ENCODE measurements at regions not wholly inside any gene's neighbourhood (a gene's known extent, or its start where the extent isn't known, plus 50 kb on each side); places are given as distances from the start of the nearest gene placed in this dataset.
"Not testable (repeated sequence)": the region's sequence is repeated elsewhere in the genome, so short reads cannot be mapped to it uniquely, and the experiment has no call there.

GRCh38 chr4:27407616-27408015, 547.0 kb downstream of the STIM2 start:
- Histone ChIP-seq H3K27ac (ENCODE audit: low read depth, low read length) (no peak overlapping the region), H3K4me1 (ENCODE audit: control insufficient read depth in 3 of 3, insufficient read depth in 3 of 3, low read length in 3 of 3) (no peaks in the 10 kb centered on the region), H3K27me3 (ENCODE audit: control insufficient read depth in 3 of 3, insufficient read depth in 3 of 3, low read length in 3 of 3) (no peaks in the 10 kb centered on the region), H3K36me3 (ENCODE audit: control insufficient read depth in 3 of 3, insufficient read depth in 3 of 3, low read length in 3 of 3) (no peaks in the 10 kb centered on the region), H3K9me3 (ENCODE audit: control insufficient read depth in 3 of 3, low read length in 3 of 3) (no peaks in the 10 kb centered on the region), H3K9ac (ENCODE audit: low read depth in 1 of 3, low read length in 3 of 3) (no peak overlapping the region), H3K4me3 (ENCODE audit: low read length in 3 of 3) (no peak overlapping the region)

- H3K4me3 ChIP-seq (ENCODE audit: low read length in 3 of 3) = no peak overlapping the region
- H3K4me1 ChIP-seq (ENCODE audit: control insufficient read depth in 3 of 3, insufficient read depth in 3 of 3, low read length in 3 of 3) = no peaks in the 10 kb centered on the region
- H3K36me3 ChIP-seq (ENCODE audit: control insufficient read depth in 3 of 3, insufficient read depth in 3 of 3, low read length in 3 of 3) = no peaks in the 10 kb centered on the region
- no peaks in the 10 kb centered on the region for H3K27me3 ChIP-seq (ENCODE audit: control insufficient read depth in 3 of 3, insufficient read depth in 3 of 3, low read length in 3 of 3)
- no peaks in the 10 kb centered on the region for H3K9me3 ChIP-seq (ENCODE audit: control insufficient read depth in 3 of 3, low read length in 3 of 3)
- no peak overlapping the region for H3K9ac ChIP-seq (ENCODE audit: low read depth in 1 of 3, low read length in 3 of 3)
- no peak overlapping the region for H3K27ac ChIP-seq (ENCODE audit: low read depth, low read length)
These were observed 552.0 kb downstream of the STIM2 start for GRCh38 chr4:27412613-27413012.

GRCh38 chr4:27414887-27415731, 554.5 kb downstream of the STIM2 start:
- Histone ChIP-seq H3K4me3 (ENCODE audit: low read length in 3 of 3) (no peak overlapping the region), H3K27ac (ENCODE audit: low read depth, low read length) (no peak overlapping the region), H3K9ac (ENCODE audit: low read depth in 1 of 3, low read length in 3 of 3) (no peak overlapping the region)

GRCh38 chr4:27428661-27429060, 568.0 kb downstream of the STIM2 start:
- Histone ChIP-seq H3K27ac (ENCODE audit: low read depth, low read length) (no peak overlapping the region), H3K4me3 (ENCODE audit: low read length in 3 of 3) (no peak overlapping the region)

More at GRCh38 chr4:27414887-27415731, 554.5 kb downstream of the STIM2 start:
- Histone ChIP-seq H3K4me1 (ENCODE audit: control insufficient read depth in 3 of 3, insufficient read depth in 3 of 3, low read length in 3 of 3) (no peaks in the 10 kb centered on the region), H3K27me3 (ENCODE audit: control insufficient read depth in 3 of 3, insufficient read depth in 3 of 3, low read length in 3 of 3) (no peaks in the 10 kb centered on the region), H3K9me3 (ENCODE audit: control insufficient read depth in 3 of 3, low read length in 3 of 3) (no peaks in the 10 kb centered on the region), H3K36me3 (ENCODE audit: control insufficient read depth in 3 of 3, insufficient read depth in 3 of 3, low read length in 3 of 3) (no peaks in the 10 kb centered on the region)

GRCh38 chr4:27429364-27429871, 568.8 kb downstream of the STIM2 start:
- H3K4me1 ChIP-seq (ENCODE audit: control insufficient read depth in 3 of 3, insufficient read depth in 3 of 3, low read length in 3 of 3) = no peaks in the 10 kb centered on the region
- no peak overlapping the region for H3K4me3 ChIP-seq (ENCODE audit: low read length in 3 of 3)
- no peak overlapping the region for H3K27ac ChIP-seq (ENCODE audit: low read depth, low read length)
- no peaks in the 10 kb centered on the region for H3K36me3 ChIP-seq (ENCODE audit: control insufficient read depth in 3 of 3, insufficient read depth in 3 of 3, low read length in 3 of 3)
- H3K9me3 ChIP-seq (ENCODE audit: control insufficient read depth in 3 of 3, low read length in 3 of 3) = peaks cover 0 to 2% (median 0%) of the 10 kb centered on the region in 3 donors
- H3K27me3 ChIP-seq (ENCODE audit: control insufficient read depth in 3 of 3, insufficient read depth in 3 of 3, low read length in 3 of 3) = no peaks in the 10 kb centered on the region
- H3K9ac ChIP-seq (ENCODE audit: low read depth in 1 of 3, low read length in 3 of 3) = no peak overlapping the region

More at GRCh38 chr4:27428661-27429060, 568.0 kb downstream of the STIM2 start:
- Histone ChIP-seq H3K4me1 (ENCODE audit: control insufficient read depth in 3 of 3, insufficient read depth in 3 of 3, low read length in 3 of 3) (no peaks in the 10 kb centered on the region), H3K9me3 (ENCODE audit: control insufficient read depth in 3 of 3, low read length in 3 of 3) (no peaks in the 10 kb centered on the region), H3K36me3 (ENCODE audit: control insufficient read depth in 3 of 3, insufficient read depth in 3 of 3, low read length in 3 of 3) (no peaks in the 10 kb centered on the region), H3K27me3 (ENCODE audit: control insufficient read depth in 3 of 3, insufficient read depth in 3 of 3, low read length in 3 of 3) (no peaks in the 10 kb centered on the region), H3K9ac (ENCODE audit: low read depth in 1 of 3, low read length in 3 of 3) (no peak overlapping the region)

- Histone ChIP-seq H3K27ac (ENCODE audit: low read depth, low read length) (no peak overlapping the region), H3K9me3 (ENCODE audit: control insufficient read depth in 3 of 3, low read length in 3 of 3) (no peaks in the 10 kb centered on the region)
These were observed 581.5 kb downstream of the STIM2 start for GRCh38 chr4:27442146-27442545.

GRCh38 chr4:27442661-27443060, 582.0 kb downstream of the STIM2 start:
- H3K4me3 ChIP-seq (ENCODE audit: low read length in 3 of 3); H3K9ac ChIP-seq (ENCODE audit: low read depth in 1 of 3, low read length in 3 of 3); H3K27me3 ChIP-seq (ENCODE audit: control insufficient read depth in 3 of 3, insufficient read depth in 3 of 3, low read length in 3 of 3); H3K27ac ChIP-seq (ENCODE audit: low read depth, low read length); H3K36me3 ChIP-seq (ENCODE audit: control insufficient read depth in 3 of 3, insufficient read depth in 3 of 3, low read length in 3 of 3); H3K9me3 ChIP-seq (ENCODE audit: control insufficient read depth in 3 of 3, low read length in 3 of 3); H3K4me1 ChIP-seq (ENCODE audit: control insufficient read depth in 3 of 3, insufficient read depth in 3 of 3, low read length in 3 of 3): not testable (repeated sequence)

More at GRCh38 chr4:27442146-27442545, 581.5 kb downstream of the STIM2 start:
- no peak overlapping the region for H3K4me3 ChIP-seq (ENCODE audit: low read length in 3 of 3)
- no peaks in the 10 kb centered on the region for H3K4me1 ChIP-seq (ENCODE audit: control insufficient read depth in 3 of 3, insufficient read depth in 3 of 3, low read length in 3 of 3)
- no peaks in the 10 kb centered on the region for H3K27me3 ChIP-seq (ENCODE audit: control insufficient read depth in 3 of 3, insufficient read depth in 3 of 3, low read length in 3 of 3)
- H3K9ac ChIP-seq (ENCODE audit: low read depth in 1 of 3, low read length in 3 of 3) = no peak overlapping the region
- H3K36me3 ChIP-seq (ENCODE audit: control insufficient read depth in 3 of 3, insufficient read depth in 3 of 3, low read length in 3 of 3) = no peaks in the 10 kb centered on the region

GRCh38 chr4:27463816-27464215, 603.2 kb downstream of the STIM2 start:
- Histone ChIP-seq H3K4me1 (ENCODE audit: control insufficient read depth in 3 of 3, insufficient read depth in 3 of 3, low read length in 3 of 3) (no peaks in the 10 kb centered on the region), H3K9ac (ENCODE audit: low read depth in 1 of 3, low read length in 3 of 3) (no peak overlapping the region), H3K4me3 (ENCODE audit: low read length in 3 of 3) (no peak overlapping the region), H3K9me3 (ENCODE audit: control insufficient read depth in 3 of 3, low read length in 3 of 3) (no peaks in the 10 kb centered on the region), H3K27me3 (ENCODE audit: control insufficient read depth in 3 of 3, insufficient read depth in 3 of 3, low read length in 3 of 3) (no peaks in the 10 kb centered on the region), H3K27ac (ENCODE audit: low read depth, low read length) (no peak overlapping the region), H3K36me3 (ENCODE audit: control insufficient read depth in 3 of 3, insufficient read depth in 3 of 3, low read length in 3 of 3) (no peaks in the 10 kb centered on the region)

- H3K4me3 ChIP-seq (ENCODE audit: low read length in 3 of 3) = no peak overlapping the region
These were observed 606.7 kb downstream of the STIM2 start for GRCh38 chr4:27467351-27467750.

GRCh38 chr4:27472364-27472763, 611.7 kb downstream of the STIM2 start:
- Histone ChIP-seq H3K27me3 (ENCODE audit: control insufficient read depth in 3 of 3, insufficient read depth in 3 of 3, low read length in 3 of 3) (no peaks in the 10 kb centered on the region), H3K36me3 (ENCODE audit: control insufficient read depth in 3 of 3, insufficient read depth in 3 of 3, low read length in 3 of 3) (no peaks in the 10 kb centered on the region), H3K4me3 (ENCODE audit: low read length in 3 of 3) (no peak overlapping the region), H3K9ac (ENCODE audit: low read depth in 1 of 3, low read length in 3 of 3) (no peak overlapping the region), H3K27ac (ENCODE audit: low read depth, low read length) (no peak overlapping the region), H3K4me1 (ENCODE audit: control insufficient read depth in 3 of 3, insufficient read depth in 3 of 3, low read length in 3 of 3) (no peaks in the 10 kb centered on the region), H3K9me3 (ENCODE audit: control insufficient read depth in 3 of 3, low read length in 3 of 3) (no peaks in the 10 kb centered on the region)

More at GRCh38 chr4:27467351-27467750, 606.7 kb downstream of the STIM2 start:
- Histone ChIP-seq H3K36me3 (ENCODE audit: control insufficient read depth in 3 of 3, insufficient read depth in 3 of 3, low read length in 3 of 3) (no peaks in the 10 kb centered on the region), H3K9me3 (ENCODE audit: control insufficient read depth in 3 of 3, low read length in 3 of 3) (no peaks in the 10 kb centered on the region), H3K9ac (ENCODE audit: low read depth in 1 of 3, low read length in 3 of 3) (no peak overlapping the region), H3K27ac (ENCODE audit: low read depth, low read length) (no peak overlapping the region), H3K4me1 (ENCODE audit: control insufficient read depth in 3 of 3, insufficient read depth in 3 of 3, low read length in 3 of 3) (no peaks in the 10 kb centered on the region), H3K27me3 (ENCODE audit: control insufficient read depth in 3 of 3, insufficient read depth in 3 of 3, low read length in 3 of 3) (no peaks in the 10 kb centered on the region)
